Esophagus muscularis mucosa (tissue), 4 donors: ENCODE measurements at regions not wholly inside any gene's neighbourhood (a gene's known extent, or its start where the extent isn't known, plus 50 kb on each side); places are given as distances from the start of the nearest gene placed in this dataset.

ENCODE experiments used
- DNase-seq: peaks from one replicate; pipeline ENCODE4 v3.0.0-alpha.2; 2017; ENCODE audit errors: extremely low spot score
- H3K27ac ChIP-seq, 4 donors: fragments of 200-600 bp; sonication (generic); replicated peaks in 1 of 4; 1 replicate in 3 of 4; 2 replicates in 1 of 4; pipeline ENCODE4 v1.5.1; 2016 to 2019; ENCODE audit warnings: mild to moderate bottlenecking in 1 of 4
- H3K27me3 ChIP-seq, 4 donors: fragments of 200-600 bp; sonication (generic); one replicate each; pipeline versions ENCODE4 v1.5.1 to v1.6.0; 2016 to 2019
- H3K36me3 ChIP-seq, 4 donors: fragments of 200-600 bp; sonication (generic); one replicate each; pipeline ENCODE4 v1.5.1; 2016 to 2019
- H3K4me1 ChIP-seq, 4 donors: fragments of 200-600 bp; sonication (generic); one replicate each; pipeline ENCODE4 v1.5.1; 2016 to 2019
- H3K4me3 ChIP-seq, 4 donors: fragments of 200-600 bp; sonication (generic); 1 replicate in 2 of 4; 2 replicates in 2 of 4; pipeline ENCODE4 v1.5.1; 2016 to 2019; ENCODE audit warnings: mild to moderate bottlenecking in 4 of 4, moderate library complexity in 1 of 4
- H3K9me3 ChIP-seq, 4 donors: fragments of 200-600 bp; sonication (generic); 1 replicate in 3 of 4; 2 replicates in 1 of 4; pipeline ENCODE4 v1.5.1; 2016 to 2019
- CTCF ChIP-seq, 3 experiments: fragments of 200-600 bp in 2 of 3; fragments of 450-650 bp in 1 of 3; sonication (generic) in 2 of 3; IDR thresholded peaks; one replicate each; pipeline ENCODE4 v1.5.1; 2017 to 2019; ENCODE audit warnings: antibody characterized with exemption in 3 of 3, mild to moderate bottlenecking in 2 of 3, moderate library complexity in 1 of 3
- EP300 ChIP-seq: sonication (generic); formaldehyde crosslinking; IDR thresholded peaks from one replicate; pipeline ENCODE4 v1.6.1; 2017; ENCODE audit warnings: antibody characterized with exemption
- POLR2A ChIP-seq: fragments of 450-650 bp; IDR thresholded peaks from one replicate; pipeline ENCODE4 v1.6.1; 2017; ENCODE audit warnings: antibody characterized with exemption, moderate library complexity, mild to moderate bottlenecking, low read depth
- POLR2AphosphoS5 ChIP-seq, 2 donors: sonication (generic); formaldehyde crosslinking; IDR thresholded peaks; one replicate each; pipeline ENCODE4 v1.6.1; 2017; ENCODE audit warnings: antibody characterized with exemption in 2 of 2
- WGBS: methylation state at CpG from one replicate; pipeline ENCODE4 v1.1.5; 2018; 5-methylcytosine and 5-hydroxymethylcytosine counted together
- intact Hi-C: fragments of 100-400 bp; cut with DNase I; formaldehyde crosslinking; loops from one replicate; pipeline ENCODE4 v1.15.1; 2023

DNA sequence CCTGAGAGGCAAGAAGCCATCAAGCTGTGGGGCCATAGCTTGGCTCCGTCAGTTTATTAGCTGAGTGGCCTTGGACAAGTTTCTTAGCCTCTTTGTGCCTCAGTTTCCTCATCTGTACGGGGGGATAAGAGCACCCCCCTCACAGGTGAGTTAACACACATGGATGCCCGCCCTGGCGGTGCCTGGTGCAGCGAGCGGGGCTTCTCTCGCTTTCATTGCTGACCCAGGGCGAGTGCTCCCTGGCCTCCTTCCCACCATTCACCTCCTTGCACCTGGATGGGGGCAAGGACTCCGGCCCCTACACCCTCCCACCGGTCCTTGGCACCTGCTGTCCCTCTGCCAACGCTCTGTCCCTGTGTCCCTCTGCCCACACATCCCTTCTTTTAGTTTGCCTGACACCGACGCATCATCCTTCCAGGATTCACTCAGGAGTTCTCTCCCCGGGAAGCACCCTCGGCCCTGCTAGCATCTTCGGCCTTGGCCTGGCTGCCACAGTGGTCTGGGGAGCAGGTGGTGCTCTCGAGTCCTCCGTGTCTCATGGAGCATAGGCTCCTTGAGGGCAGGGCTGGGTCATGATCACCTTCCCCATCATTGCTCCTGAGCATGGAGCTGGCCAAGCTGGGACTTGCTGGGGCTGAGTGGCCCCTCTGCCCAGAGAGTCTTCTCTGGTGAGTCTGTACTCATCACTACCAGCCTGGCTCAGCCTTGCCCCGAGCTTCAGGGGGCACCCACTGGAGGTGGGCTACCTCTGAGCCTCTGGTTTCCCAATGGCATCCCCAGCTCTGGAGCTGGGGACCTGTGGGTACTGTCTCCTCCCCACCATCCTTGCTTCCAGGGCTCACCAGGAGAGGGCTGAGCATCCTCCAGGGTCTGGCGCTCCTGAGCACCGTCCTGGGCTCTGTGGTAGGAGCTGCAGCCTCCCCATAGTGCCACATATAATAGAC, 53.8 kb upstream of the SORCS2 start:
- TF ChIP-seq POLR2A: no peak
- no peak for TF ChIP-seq POLR2AphosphoS5 (IDR thresholded peaks at IDR 0.05)
- TF ChIP-seq EP300: no peak
- no peak for TF ChIP-seq CTCF (IDR thresholded peaks at IDR 0.05)
- Histone ChIP-seq H3K4me3 (no peak overlapping the region), H3K27me3 (no peaks in the 10 kb centered on the region), H3K9me3 (no peaks in the 10 kb centered on the region), H3K27ac (no peak overlapping the region), H3K4me1 (peaks cover 0 to 13% (median 12%) of the 10 kb centered on the region in 4 donors), H3K36me3 (no peaks in the 10 kb centered on the region)
- no peak for DNase-seq
- WGBS: 91% methylated on average over 21 of the region's 21 CpGs
- intact Hi-C loops: no loop called here

- TF ChIP-seq CTCF (IDR thresholded peaks at IDR 0.05) (no peak), POLR2A (no peak), POLR2AphosphoS5 (IDR thresholded peaks at IDR 0.05) (no peak), EP300 (no peak)
- no peak overlapping the region for H3K27ac ChIP-seq
- no peaks in the 10 kb centered on the region for H3K9me3 ChIP-seq
- DNase-seq: no peak
- peaks cover 0 to 13% (median 12%) of the 10 kb centered on the region in 4 donors for H3K4me1 ChIP-seq
- H3K27me3 ChIP-seq: no peaks in the 10 kb centered on the region
- no peak overlapping the region for H3K4me3 ChIP-seq
- H3K36me3 ChIP-seq: no peaks in the 10 kb centered on the region
- WGBS: 90% methylated on average over 22 of the region's 30 CpGs
- intact Hi-C loops: no loop called here
Measured at GRCh38 chr4:7137326-7138200, 54.8 kb upstream of the SORCS2 start.

- intact Hi-C loops: no loop called here
- H3K27ac ChIP-seq: no peak overlapping the region
- WGBS: 88% methylated on average over 9 of the region's 9 CpGs
Measured at GRCh38 chr4:7136351-7136750, 56.0 kb upstream of the SORCS2 start.

DNA sequence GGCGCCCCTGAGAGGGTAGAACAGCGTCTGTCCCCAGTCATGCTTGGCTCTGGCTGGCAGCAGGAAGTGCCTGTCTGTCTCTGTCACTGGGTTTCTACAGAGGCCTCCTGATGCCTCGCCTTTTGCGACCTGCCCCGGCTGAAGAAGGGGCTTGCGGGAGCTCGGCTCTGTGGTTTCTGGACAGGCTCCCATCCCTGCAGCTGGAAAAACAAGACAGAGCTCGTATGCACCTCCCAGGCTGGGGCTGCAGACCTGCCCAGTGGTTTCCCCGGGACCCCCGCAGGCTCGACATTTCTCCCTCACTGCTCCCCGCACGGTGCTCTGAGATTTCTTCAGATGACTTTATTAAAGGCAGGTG, 57.0 kb upstream of the SORCS2 start:
- no peaks in the 10 kb centered on the region for H3K27me3 ChIP-seq
- H3K9me3 ChIP-seq: no peaks in the 10 kb centered on the region
- H3K4me3 ChIP-seq: no peak overlapping the region
- no peak for DNase-seq
- H3K27ac ChIP-seq: peak overlapping the region in 2 of 4 donors; percentile 4 to 22
- WGBS: 66% methylated on average over 13 of the region's 13 CpGs
- H3K36me3 ChIP-seq: no peaks in the 10 kb centered on the region
- intact Hi-C loops: no loop called here
- peaks cover 0 to 13% (median 12%) of the 10 kb centered on the region in 4 donors for H3K4me1 ChIP-seq
- TF ChIP-seq CTCF (IDR thresholded peaks at IDR 0.05) (no peak), POLR2AphosphoS5 (IDR thresholded peaks at IDR 0.05) (no peak), POLR2A (no peak), EP300 (no peak)

More at GRCh38 chr4:7136351-7136750, 56.0 kb upstream of the SORCS2 start:
- Histone ChIP-seq H3K9me3 (no peaks in the 10 kb centered on the region), H3K36me3 (no peaks in the 10 kb centered on the region), H3K4me1 (peaks cover 0 to 13% (median 12%) of the 10 kb centered on the region in 4 donors), H3K4me3 (no peak overlapping the region), H3K27me3 (no peaks in the 10 kb centered on the region)
- no peak for DNase-seq
- no peak for TF ChIP-seq EP300
- no peak for TF ChIP-seq POLR2AphosphoS5 (IDR thresholded peaks at IDR 0.05)
- no peak for TF ChIP-seq POLR2A
- TF ChIP-seq CTCF (IDR thresholded peaks at IDR 0.05): no peak
